HepG2 (cell line): ENCODE measurements at regions not wholly inside any gene's neighbourhood (a gene's known extent, or its start where the extent isn't known, plus 50 kb on each side); places are given as distances from the start of the nearest gene placed in this dataset.

Experiments
- ATAC-seq: fragments of 200-7000 bp; cut with Tn5 transposase; 3 replicates; pipeline ENCODE4 v1.9.1; 2020; ENCODE audit warnings: mild to moderate bottlenecking, moderate library complexity
- BruUV-seq: library from RNA; stranded (reverse); fragments of 400-500 nt; replicated peaks from 2 replicates; lab custom pipeline; 2021; lab: Mats Ljungman, UMichigan
- CTCF ChIA-PET: fragments of 300-600 bp; formaldehyde crosslinking; extraction: SDS; loops from one replicate; lab custom pipeline; 2021; ENCODE audit warnings: low total read pairs, inconsistent platforms, low intra/inter-chr PET ratio; lab: Yijun Ruan, JAX
- POLR2A ChIA-PET: fragments of 350-600 bp; sonication (Branson Sonifier 250); formaldehyde crosslinking; loops from one replicate; lab custom pipeline; 2020; ENCODE audit warnings: antibody characterized with exemption, inconsistent platforms; lab: Yijun Ruan, JAX
- DNase-seq: peaks from one replicate; pipeline ENCODE4 v3.0.0-alpha.2; 2015; ENCODE audit warnings: low spot score
- FAIRE-seq: peaks from 3 replicates; lab custom pipeline; 2011; peaks lifted over from hg19 to GRCh38; lab: Jason Lieb, UNC
- H2AFZ ChIP-seq: one replicate; pipeline ENCODE4 v1.6.1; 2011; ENCODE audit warnings: low read length, inconsistent platforms
- H3K27ac ChIP-seq: fragments of 300-600 bp; 3 replicates; pipeline ENCODE4 v1.8.0; 2011; ENCODE audit warnings: mixed run types, mild to moderate bottlenecking, mixed read lengths, low read length, inconsistent platforms; ENCODE audit not compliant: insufficient read depth; ENCODE audit errors: extremely low read length
- H3K27me3 ChIP-seq, 2 experiments: fragments of 200-600 bp in 1 of 2; 2 replicates in 1 of 2; 3 replicates in 1 of 2; pipeline versions ENCODE4 v1.6.0 to v1.8.0; 2011; ENCODE audit warnings: low read length in 2 of 2, mild to moderate bottlenecking in 2 of 2, moderate library complexity in 2 of 2, inconsistent platforms in 1 of 2; ENCODE audit not compliant: insufficient read depth in 2 of 2, control insufficient read depth in 1 of 2
- H3K36me3 ChIP-seq, 2 experiments: fragments of 200-600 bp in 1 of 2; replicated peaks in 1 of 2; 2 replicates in 1 of 2; 3 replicates in 1 of 2; pipeline versions ENCODE4 v1.5.1 to v1.8.0; 2011; ENCODE audit warnings: low read length in 2 of 2, inconsistent platforms in 1 of 2; ENCODE audit not compliant: insufficient read depth in 2 of 2, control insufficient read depth in 1 of 2
- H3K4me1 ChIP-seq: 2 replicates; pipeline ENCODE4 v1.5.1; 2012; ENCODE audit warnings: low read length, inconsistent platforms; ENCODE audit not compliant: insufficient read depth
- H3K4me2 ChIP-seq: 2 replicates; pipeline ENCODE4 v1.6.0; 2011; ENCODE audit warnings: low read depth, low read length, inconsistent platforms
- H3K4me3 ChIP-seq, 3 experiments: fragments of 200-600 bp in 1 of 3; sonication (generic), shearing (Covaris generic) in 1 of 3; replicated peaks in 1 of 3; 2 replicates each; pipeline ENCODE4 v1.5.1; 2011 to 2016; ENCODE audit warnings: low read length in 3 of 3, inconsistent platforms in 2 of 3, low read depth in 2 of 3, mild to moderate bottlenecking in 2 of 3, control low read depth in 1 of 3, mixed read lengths in 1 of 3; ENCODE audit not compliant: insufficient read depth in 1 of 3
- H3K79me2 ChIP-seq: one replicate; pipeline ENCODE4 v1.6.1; 2011; ENCODE audit warnings: low read length, inconsistent platforms; ENCODE audit not compliant: insufficient read depth
- H3K9ac ChIP-seq: 2 replicates; pipeline ENCODE4 v1.6.0; 2011; ENCODE audit warnings: mild to moderate bottlenecking, low read depth, low read length, inconsistent platforms; ENCODE audit not compliant: insufficient read depth
- H3K9me3 ChIP-seq: 2 replicates; pipeline ENCODE4 v1.5.1; 2012; ENCODE audit warnings: mild to moderate bottlenecking, low read length
- H4K20me1 ChIP-seq: 2 replicates; pipeline ENCODE4 v1.6.0; 2011; ENCODE audit warnings: inconsistent platforms, mild to moderate bottlenecking, low read length, moderate library complexity; ENCODE audit not compliant: insufficient read depth
- ARHGAP35 ChIP-seq: sonication (generic); formaldehyde crosslinking; IDR thresholded peaks from 2 replicates; pipeline ENCODE4 v1.9.0; 2022; ENCODE audit warnings: mild to moderate bottlenecking, inconsistent platforms, moderate library complexity, missing genetic modification reagents, borderline replicate concordance
- BHLHE40 ChIP-seq: IDR thresholded peaks from 2 replicates; pipeline ENCODE4 v1.6.1; 2011; ENCODE audit warnings: low read length, improper control_type of control experiment
- BRCA1 ChIP-seq: sonication (generic); formaldehyde crosslinking; IDR thresholded peaks from 2 replicates; pipeline ENCODE4 v1.4.0; 2020; ENCODE audit warnings: missing genetic modification reagents
- EZH2 ChIP-seq: conservative IDR thresholded peaks from 2 replicates; pipeline ENCODE4 v1.6.1; 2012; ENCODE audit warnings: mild to moderate bottlenecking, low read depth, low read length, moderate library complexity
- GFI1 ChIP-seq: sonication (generic); formaldehyde crosslinking; IDR thresholded peaks from 2 replicates; pipeline ENCODE4 v1.5.0; 2020; ENCODE audit warnings: missing genetic modification reagents, mild to moderate bottlenecking, borderline replicate concordance
- HCFC1 ChIP-seq: fragments of 150-350 bp; IDR thresholded peaks from 2 replicates; pipeline ENCODE4 v1.6.1; 2014; ENCODE audit warnings: low read depth, low read length
- HINFP ChIP-seq: sonication (generic); formaldehyde crosslinking; IDR thresholded peaks from 2 replicates; pipeline ENCODE4 v1.4.0; 2020; ENCODE audit warnings: low read depth, mild to moderate bottlenecking, missing genetic modification reagents
- IRX3 ChIP-seq: sonication (generic); formaldehyde crosslinking; IDR thresholded peaks from 2 replicates; pipeline ENCODE4 v1.8.1; 2023; ENCODE audit warnings: mild to moderate bottlenecking, low read depth, missing genetic modification reagents, borderline replicate concordance
- MAFG ChIP-seq: sonication (generic); formaldehyde crosslinking; IDR thresholded peaks from 2 replicates; pipeline ENCODE4 v1.5.1; 2020; ENCODE audit warnings: mild to moderate bottlenecking, missing genetic modification reagents
- MLX ChIP-seq: IDR thresholded peaks from 2 replicates; pipeline ENCODE4 v1.6.1; 2016
- MTF1 ChIP-seq: sonication (generic); formaldehyde crosslinking; IDR thresholded peaks from 2 replicates; pipeline ENCODE4 v1.5.0; 2020; ENCODE audit warnings: missing genetic modification reagents
- NFYC ChIP-seq: IDR thresholded peaks from 2 replicates; pipeline ENCODE4 v1.6.1; 2016; ENCODE audit warnings: missing genetic modification reagents, missing compliant biosample characterization
- SMARCC2 ChIP-seq: fragments of 450-650 bp; IDR thresholded peaks from 2 replicates; pipeline ENCODE4 v1.6.1; 2017; ENCODE audit warnings: antibody characterized with exemption, mild to moderate bottlenecking
- SP5 ChIP-seq: IDR thresholded peaks from 2 replicates; pipeline ENCODE4 v1.6.1; 2016; ENCODE audit warnings: low read depth, borderline replicate concordance
- STAT6 ChIP-seq: sonication (generic); formaldehyde crosslinking; IDR thresholded peaks from 2 replicates; pipeline ENCODE4 v1.4.0; 2020; ENCODE audit warnings: missing genetic modification reagents, mild to moderate bottlenecking, borderline replicate concordance
- ZKSCAN8 ChIP-seq: IDR thresholded peaks from 2 replicates; pipeline ENCODE4 v1.6.1; 2016; ENCODE audit warnings: borderline replicate concordance, missing genetic modification reagents, missing compliant biosample characterization
- ZNF562 ChIP-seq: sonication (generic); formaldehyde crosslinking; IDR thresholded peaks from 2 replicates; pipeline ENCODE4 v1.8.0; 2022; ENCODE audit warnings: missing genetic modification reagents, borderline replicate concordance
- WGBS: methylation state at CpG from one replicate; pipeline ENCODE4 v1.1.6; 2017; ENCODE audit warnings: low lambda C conversion rate; 5-methylcytosine and 5-hydroxymethylcytosine counted together
- in situ Hi-C: cut with HindIII; loops from 2 replicates; pipeline ENCODE4 v1.10.0; 2017; ENCODE audit warnings: low pct_unique_long_range_greater_than_20kb; ENCODE audit not compliant: extremely low pct_ligation_motif_present
- intact Hi-C: fragments of 100-400 bp; cut with micrococcal nuclease; formaldehyde crosslinking; loops from one replicate; pipeline ENCODE4 v1.10.0; 2022; ENCODE audit not compliant: unreplicated experiment

- TF ChIP-seq EZH2: no peak
- no peak for TF ChIP-seq ARHGAP35 (CRISPR knock-in tag)
- TF ChIP-seq ZNF562: no peak
- TF ChIP-seq MAFG: no peak
- no peak for TF ChIP-seq BHLHE40
- no peak for TF ChIP-seq IRX3
- TF ChIP-seq HINFP (CRISPR knock-in tag): no peak
- TF ChIP-seq GFI1 (CRISPR knock-in tag): no peak
- TF ChIP-seq MTF1: no peak
- TF ChIP-seq SP5 (CRISPR knock-in tag): no peak
- no peak for TF ChIP-seq SMARCC2
- no peak for TF ChIP-seq HCFC1
- TF ChIP-seq BRCA1: no peak
- no peak for TF ChIP-seq NFYC (CRISPR knock-in tag)
- TF ChIP-seq STAT6 (CRISPR knock-in tag): no peak
- no peak for TF ChIP-seq ZKSCAN8
- no peak for TF ChIP-seq MLX (CRISPR knock-in tag)
- DNase-seq (no peak), FAIRE-seq (no peak), ATAC-seq (no peak)
- no peak overlapping the region for H3K4me2 ChIP-seq
- H3K4me1 ChIP-seq: no peaks in the 10 kb centered on the region
- no peak overlapping the region for H3K9ac ChIP-seq
- CTCF ChIA-PET: no interaction called here
- H4K20me1 ChIP-seq: no peaks in the 10 kb centered on the region
- in situ Hi-C loops (loop anchor here (25.0 kb wide), 1 partner anchor 408 kb away; no protein-coding TSS in a partner anchor), intact Hi-C loops (loop anchor here (10.0 kb wide), 1 partner anchor 231 kb away; no protein-coding TSS in a partner anchor)
- H2AFZ ChIP-seq: no peak overlapping the region
- H3K36me3 ChIP-seq: no peaks in the 10 kb centered on the region
- H3K4me3 ChIP-seq: no peak overlapping the region
- H3K9me3 ChIP-seq: no peaks in the 10 kb centered on the region
- H3K27me3 ChIP-seq: peaks cover 2 to 76% of the 10 kb centered on the region in 2 experiments; a peak in 4 of 5 replicates
- POLR2A ChIA-PET: no interaction called here
- WGBS: 30% methylated on average over 18 of the region's 21 CpGs
- H3K79me2 ChIP-seq: no peaks in the 10 kb centered on the region
- no peak overlapping the region for H3K27ac ChIP-seq
- no TSS peak for BruUV-seq
These were observed 106.7 kb upstream of the SFSWAP start for GRCh38 chr12:131603939-131604795.
